ENCODE measurements at regions not wholly inside any gene's neighbourhood (a gene's known extent, or its start where the extent isn't known, plus 50 kb on each side); places are given as distances from the start of the nearest gene placed in this dataset.
A peak's percentile ranks its signal among the peaks of the same experiment; 100 is the strongest.
"Not testable (repeated sequence)": the region's sequence is repeated elsewhere in the genome, so short reads cannot be mapped to it uniquely, and the experiment has no call there.

GRCh38 chr10:38354410-38354809 is 260.3 kb downstream of the ZNF37A start:
- peak; percentile 4 for FAIRE-seq
- H3K27me3 ChIP-seq (ENCODE audit: control insufficient read depth in 1 of 2, insufficient read depth in 2 of 2, low read length in 2 of 2); H4K20me1 ChIP-seq (ENCODE audit: insufficient read depth, low read length); in situ Hi-C loops (cut with HindIII; ENCODE audit: extremely low pct_ligation_motif_present, low pct_unique_long_range_greater_than_20kb); intact Hi-C loops (cut with micrococcal nuclease; ENCODE audit: unreplicated experiment); BruUV-seq (replicated peaks); POLR2A ChIA-PET; H3K36me3 ChIP-seq (replicated peaks in 1 of 2; ENCODE audit: control insufficient read depth in 1 of 2, insufficient read depth in 2 of 2, low read length in 2 of 2); H3K9me3 ChIP-seq (ENCODE audit: low read length); H2AFZ ChIP-seq (ENCODE audit: low read length); CTCF ChIA-PET (ENCODE audit: low intra/inter-chr PET ratio, low total read pairs): not testable (repeated sequence)
- H3K4me3 ChIP-seq (replicated peaks in 1 of 3; ENCODE audit: insufficient read depth in 1 of 3, low read depth in 2 of 3, low read length in 3 of 3): peak overlapping the region in 2 of 3 experiments; percentile 1 to 7; a peak in 2 of 6 replicates
- TF ChIP-seq TAF1 (CRISPR knock-in tag; IDR thresholded peaks at IDR 0.05) (peak; percentile 35; the same call in 1 of the 2 replicates), THAP11 (CRISPR knock-in tag; IDR thresholded peaks at IDR 0.05) (0 out of 2 replicates have a peak, but pooled peaks have one; percentile 13), ZNF644 (CRISPR knock-in tag; IDR thresholded peaks at IDR 0.05; ENCODE audit: low read depth) (0 out of 2 replicates have a peak, but pooled peaks have one; percentile 9), ZFX (CRISPR knock-in tag; IDR thresholded peaks at IDR 0.05; ENCODE audit: low read depth) (0 out of 2 replicates have a peak, but pooled peaks have one; percentile 26)
- peak; percentile 32 for DNase-seq (ENCODE audit: low spot score)
- peaks cover 32% of the 10 kb centered on the region for H3K4me1 ChIP-seq (ENCODE audit: insufficient read depth, low read length)
- peaks cover 21% of the 10 kb centered on the region for H3K79me2 ChIP-seq (ENCODE audit: insufficient read depth, low read length)
- peak overlapping the region; percentile 85 for H3K27ac ChIP-seq (ENCODE audit: extremely low read length, insufficient read depth, low read length)
- peak overlapping the region; percentile 76 for H3K4me2 ChIP-seq (ENCODE audit: low read depth, low read length)
- peak; percentile 52 for ATAC-seq
- WGBS (ENCODE audit: low lambda C conversion rate): 0% methylated on average over 3 of the region's 3 CpGs
- H3K9ac ChIP-seq (ENCODE audit: insufficient read depth, low read depth, low read length): peak overlapping the region; percentile 66; the same call in 1 of the 2 replicates

GRCh38 chr10:38355911-38356526 is 261.9 kb downstream of the ZNF37A start:
- FAIRE-seq (peak; percentile 83), DNase-seq (ENCODE audit: low spot score) (peak; percentile 69), ATAC-seq (peak; percentile 94)
- Histone ChIP-seq H3K4me1 (ENCODE audit: insufficient read depth, low read length) (peaks cover 41% of the 10 kb centered on the region), H3K4me3 (replicated peaks in 1 of 3; ENCODE audit: insufficient read depth in 1 of 3, low read depth in 2 of 3, low read length in 3 of 3) (peak overlapping the region; percentile 55 to 71 (median 64); a peak in 5 of 6 replicates), H3K79me2 (ENCODE audit: insufficient read depth, low read length) (peaks cover 25% of the 10 kb centered on the region), H3K27ac (ENCODE audit: extremely low read length, insufficient read depth, low read length) (peak overlapping the region; percentile 85), H3K9ac (ENCODE audit: insufficient read depth, low read depth, low read length) (peak overlapping the region; percentile 66), H3K4me2 (ENCODE audit: low read depth, low read length) (peak overlapping the region; percentile 76)
- H3K36me3 ChIP-seq (replicated peaks in 1 of 2; ENCODE audit: control insufficient read depth in 1 of 2, insufficient read depth in 2 of 2, low read length in 2 of 2); H2AFZ ChIP-seq (ENCODE audit: low read length); intact Hi-C loops (cut with micrococcal nuclease; ENCODE audit: unreplicated experiment); H4K20me1 ChIP-seq (ENCODE audit: insufficient read depth, low read length); H3K27me3 ChIP-seq (ENCODE audit: control insufficient read depth in 1 of 2, insufficient read depth in 2 of 2, low read length in 2 of 2); BruUV-seq (replicated peaks); POLR2A ChIA-PET; H3K9me3 ChIP-seq (ENCODE audit: low read length); CTCF ChIA-PET (ENCODE audit: low intra/inter-chr PET ratio, low total read pairs); in situ Hi-C loops (cut with HindIII; ENCODE audit: extremely low pct_ligation_motif_present, low pct_unique_long_range_greater_than_20kb): not testable (repeated sequence)
- WGBS (ENCODE audit: low lambda C conversion rate): 0% methylated on average over 1 of the region's 41 CpGs
- peak; percentile 72 for TF ChIP-seq NFYB (CRISPR knock-in tag; IDR thresholded peaks at IDR 0.05)
- TF ChIP-seq TAF1 (CRISPR knock-in tag; IDR thresholded peaks at IDR 0.05): peak; percentile 58; the same call in 1 of the 2 replicates
- peak; percentile 80 for TF ChIP-seq POLR2AphosphoS5 (IDR thresholded peaks at IDR 0.05; ENCODE audit: low read depth, low read length)
- peak; percentile 58 for TF ChIP-seq CREB1 (IDR thresholded peaks at IDR 0.05)
- peak; percentile 88 for TF ChIP-seq CREB1 (CRISPR knock-in tag; IDR thresholded peaks at IDR 0.05)
- peak; percentile 32; the same call in 1 of the 2 replicates for TF ChIP-seq HOMEZ (CRISPR knock-in tag; IDR thresholded peaks at IDR 0.05; ENCODE audit: low read depth)
- TF ChIP-seq, protein P1, sequence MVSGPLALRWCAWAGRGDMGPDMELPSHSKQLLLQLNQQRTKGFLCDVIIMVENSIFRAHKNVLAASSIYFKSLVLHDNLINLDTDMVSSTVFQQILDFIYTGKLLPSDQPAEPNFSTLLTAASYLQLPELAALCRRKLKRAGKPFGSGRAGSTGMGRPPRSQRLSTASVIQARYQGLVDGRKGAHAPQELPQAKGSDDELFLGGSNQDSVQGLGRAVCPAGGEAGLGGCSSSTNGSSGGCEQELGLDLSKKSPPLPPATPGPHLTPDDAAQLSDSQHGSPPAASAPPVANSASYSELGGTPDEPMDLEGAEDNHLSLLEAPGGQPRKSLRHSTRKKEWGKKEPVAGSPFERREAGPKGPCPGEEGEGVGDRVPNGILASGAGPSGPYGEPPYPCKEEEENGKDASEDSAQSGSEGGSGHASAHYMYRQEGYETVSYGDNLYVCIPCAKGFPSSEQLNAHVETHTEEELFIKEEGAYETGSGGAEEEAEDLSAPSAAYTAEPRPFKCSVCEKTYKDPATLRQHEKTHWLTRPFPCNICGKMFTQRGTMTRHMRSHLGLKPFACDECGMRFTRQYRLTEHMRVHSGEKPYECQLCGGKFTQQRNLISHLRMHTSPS (CRISPR knock-in tag; IDR thresholded peaks at IDR 0.05; ENCODE audit: low read depth): peak; percentile 41; the same call in 1 of the 2 replicates
- peak; percentile 25; the same call in 1 of the 2 replicates for TF ChIP-seq HDAC1 (CRISPR knock-in tag; IDR thresholded peaks at IDR 0.05)
- TF ChIP-seq SIN3A (IDR thresholded peaks at IDR 0.05; ENCODE audit: borderline replicate concordance, low read depth, low read length): peak; percentile 66; the same call in 1 of the 2 replicates
- peak; percentile 44; the same call in 1 of the 2 replicates for TF ChIP-seq MIER3 (CRISPR knock-in tag; IDR thresholded peaks at IDR 0.05; ENCODE audit: borderline replicate concordance)
- peak; percentile 23 for TF ChIP-seq TEAD3 (CRISPR knock-in tag; optimal IDR thresholded peaks at IDR 0.05; ENCODE audit: borderline replicate concordance)
- peak; percentile 74 for TF ChIP-seq HNRNPLL (IDR thresholded peaks at IDR 0.05; ENCODE audit: low read depth, low read length, poor library complexity, severe bottlenecking)

All from HepG2 (cell line).